GM19455 (cell line): ENCODE measurements at regions not wholly inside any gene's neighbourhood (a gene's known extent, or its start where the extent isn't known, plus 50 kb on each side); places are given as distances from the start of the nearest gene placed in this dataset.
"Not testable (repeated sequence)": the region's sequence is repeated elsewhere in the genome, so short reads cannot be mapped to it uniquely, and the experiment has no call there.

Experiments used
- ATAC-seq: cut with Tn5 transposase; IDR thresholded peaks from one replicate; pipeline ENCODE4 v1.9.1; 2021; ENCODE audit not compliant: unreplicated experiment

- ATAC-seq, result no peak
Measured at GRCh38 chr13:65744836-65745235, 1485.3 kb downstream of the PCDH9 start.

- no peak for ATAC-seq
Measured at GRCh38 chr13:65733110-65733509, 1497.0 kb downstream of the PCDH9 start.

GRCh38 chr13:65727070-65727469, 1503.1 kb downstream of the PCDH9 start:
- ATAC-seq, result no peak

- no peak for ATAC-seq
Measured at GRCh38 chr13:65725006-65725405, 1505.1 kb downstream of the PCDH9 start.

GRCh38 chr13:65724226-65724625, 1505.9 kb downstream of the PCDH9 start:
- no peak for ATAC-seq

- ATAC-seq, result no peak
Measured at GRCh38 chr13:65722506-65722905, 1507.6 kb downstream of the PCDH9 start.

- no peak for ATAC-seq
Measured at GRCh38 chr13:65719831-65720230, 1510.3 kb downstream of the PCDH9 start.

GRCh38 chr13:65710514-65710913, 1519.6 kb downstream of the PCDH9 start:
- ATAC-seq, result no peak

GRCh38 chr13:65697843-65698242, 1532.3 kb downstream of the PCDH9 start:
- no peak for ATAC-seq

GRCh38 chr13:65679240-65679639, 1550.9 kb downstream of the PCDH9 start:
- ATAC-seq, result no peak

- ATAC-seq, result no peak
Measured at GRCh38 chr13:65677906-65678305, 1552.2 kb downstream of the PCDH9 start.

GRCh38 chr13:65675383-65675782, 1554.8 kb downstream of the PCDH9 start:
- ATAC-seq, result not testable (repeated sequence)

- no peak for ATAC-seq
Measured at GRCh38 chr13:65670014-65670625, 1560.0 kb downstream of the PCDH9 start.

GRCh38 chr13:65660731-65661130, 1569.4 kb downstream of the PCDH9 start:
- no peak for ATAC-seq

GRCh38 chr13:65656740-65657329, 1573.3 kb downstream of the PCDH9 start:
- no peak for ATAC-seq

- ATAC-seq, result no peak
Measured at GRCh38 chr13:65653613-65654012, 1576.5 kb downstream of the PCDH9 start.

- ATAC-seq, result no peak
Measured at GRCh38 chr13:65650321-65650720, 1579.8 kb downstream of the PCDH9 start.

- ATAC-seq, result no peak
Measured at GRCh38 chr13:65642996-65643395, 1587.1 kb downstream of the PCDH9 start.

- ATAC-seq, result no peak
Measured at GRCh38 chr13:65642301-65642700, 1587.8 kb downstream of the PCDH9 start.

- peak; percentile 84 for ATAC-seq
Measured at GRCh38 chr13:65638572-65639168, 1591.5 kb downstream of the PCDH9 start.

GRCh38 chr13:65633806-65634205, 1596.3 kb downstream of the PCDH9 start:
- no peak for ATAC-seq

GRCh38 chr13:65631078-65631477, 1599.1 kb downstream of the PCDH9 start:
- ATAC-seq, result no peak

- ATAC-seq, result no peak
Measured at GRCh38 chr13:65629926-65630325, 1600.2 kb downstream of the PCDH9 start.
